HTR-8/SVneo (cell line): ENCODE measurements at regions not wholly inside any gene's neighbourhood (a gene's known extent, or its start where the extent isn't known, plus 50 kb on each side); places are given as distances from the start of the nearest gene placed in this dataset.
"Not testable (repeated sequence)": the region's sequence is repeated elsewhere in the genome, so short reads cannot be mapped to it uniquely, and the experiment has no call there.

ENCODE experiments used
- DNase-seq: peaks from one replicate; pipeline ENCODE4 v3.0.0; 2011; ENCODE audit warnings: low spot score, mixed read lengths; ENCODE audit not compliant: insufficient read length
- FAIRE-seq: peaks from 2 replicates; lab custom pipeline; 2011; peaks lifted over from hg19 to GRCh38; lab: Jason Lieb, UNC

DNA sequence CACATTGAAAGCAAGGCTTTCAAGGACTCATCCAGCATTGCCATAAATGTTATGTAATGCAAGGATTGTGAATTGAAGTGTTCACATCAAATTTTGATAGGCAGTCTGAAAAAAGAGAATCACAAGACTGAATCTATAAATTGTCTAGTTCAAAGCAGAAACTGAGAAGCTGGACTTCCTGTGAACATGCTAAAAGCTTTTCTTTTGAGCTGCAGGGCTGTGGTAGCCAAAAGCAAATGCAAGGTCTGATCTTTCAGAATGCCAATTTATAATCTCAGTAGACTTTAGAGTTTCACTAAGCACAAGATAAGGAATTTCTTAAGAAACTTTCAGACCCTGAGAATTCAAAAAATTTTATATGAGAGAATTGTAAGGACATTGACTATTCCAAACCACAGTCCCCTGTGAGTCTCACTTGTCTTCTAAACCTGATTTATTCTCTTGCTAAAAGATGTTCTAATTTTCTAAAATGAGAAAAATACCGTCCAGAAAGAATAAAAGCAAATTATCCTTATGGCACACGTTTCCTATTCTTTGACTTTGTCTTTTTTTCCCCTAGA, 1700.3 kb downstream of the OTOL1 start:
- no peak for FAIRE-seq
- no peak for DNase-seq

DNA sequence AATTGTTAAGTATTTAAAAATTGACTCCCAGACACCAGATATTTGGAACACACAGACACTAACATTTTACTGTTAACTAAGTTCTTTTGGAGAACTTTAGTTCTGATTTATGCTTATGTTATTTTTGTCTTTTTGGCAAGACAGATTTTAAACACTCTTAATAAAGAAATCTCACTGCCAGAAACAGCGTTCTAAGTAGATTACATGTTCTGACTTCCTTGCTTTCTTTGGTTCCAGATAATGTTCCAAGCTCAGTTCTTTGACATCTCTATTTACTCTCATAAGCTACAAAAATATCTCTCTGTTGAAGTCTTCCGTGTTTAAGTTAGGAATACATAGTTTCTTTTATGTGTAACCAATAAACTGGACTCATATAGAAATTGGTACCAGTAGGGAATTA, 1699.6 kb downstream of the OTOL1 start:
- DNase-seq, result no peak
- FAIRE-seq, result no peak

DNA sequence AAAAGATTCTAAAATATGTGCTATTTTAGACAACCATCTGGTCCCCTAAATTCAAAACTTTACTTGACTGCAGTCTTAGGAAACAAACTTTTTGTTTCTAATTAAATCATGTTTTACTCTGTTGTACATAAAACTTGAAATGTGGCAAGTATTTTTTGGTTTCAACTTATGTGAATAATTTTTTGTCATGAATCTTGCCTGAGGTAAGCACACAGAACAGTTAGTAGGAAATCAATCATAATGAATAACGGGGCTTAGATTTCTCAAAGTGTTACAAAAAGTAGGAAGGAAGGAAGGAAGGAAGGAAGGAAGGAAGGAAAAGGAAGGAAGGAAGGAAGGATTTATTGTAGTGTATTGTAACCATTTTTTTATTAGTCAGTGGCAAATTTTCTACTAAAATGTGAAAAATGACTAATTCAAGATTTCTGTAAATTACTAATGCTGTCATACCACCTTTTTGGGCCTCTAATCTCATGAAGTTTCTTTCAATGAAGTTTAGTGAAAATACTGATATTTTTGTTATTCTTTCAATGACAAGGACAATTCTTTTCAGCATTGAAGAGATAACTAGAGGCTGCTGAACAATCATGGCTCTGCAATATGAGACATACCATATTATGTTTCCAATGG, 1689.2 kb downstream of the OTOL1 start:
- FAIRE-seq (no peak), DNase-seq (no peak)

DNA sequence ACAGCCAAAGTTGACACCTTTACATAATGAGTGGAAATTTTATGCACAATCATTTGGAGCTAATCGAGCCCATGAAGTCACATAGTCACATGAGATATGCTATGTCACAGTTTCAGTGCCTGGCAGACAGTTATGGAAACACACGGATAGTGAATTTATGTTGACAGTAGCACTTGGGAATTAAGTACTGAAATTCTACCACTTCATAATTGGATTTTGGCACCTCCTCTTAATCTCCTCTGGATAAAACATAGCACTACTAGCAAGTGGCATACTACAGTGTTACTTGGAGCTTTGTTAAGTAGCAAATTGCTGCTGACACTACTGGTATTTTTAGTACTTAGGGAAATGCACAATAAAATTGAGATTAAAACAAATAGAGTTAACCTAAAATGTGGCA, 1679.4 kb downstream of the OTOL1 start:
- no peak for DNase-seq
- FAIRE-seq, result no peak

DNA sequence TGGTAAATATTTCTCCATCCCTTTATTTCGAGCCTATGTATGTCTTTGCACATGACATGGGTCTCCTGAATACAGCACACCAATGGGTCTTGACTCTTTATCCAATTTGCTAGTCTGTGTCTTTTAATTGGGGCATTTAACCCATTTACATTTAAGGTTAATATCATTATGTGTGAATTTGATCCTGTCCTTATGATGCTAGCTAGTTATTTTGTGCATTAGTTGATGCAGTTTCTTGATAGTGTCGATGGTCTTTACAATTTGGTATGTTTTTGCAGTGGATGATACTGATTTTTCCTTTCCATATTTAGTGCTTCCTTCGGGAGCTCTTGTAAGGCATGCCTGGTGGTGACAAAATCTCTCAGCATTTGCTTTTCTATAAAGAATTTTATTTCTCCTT, 1675.9 kb downstream of the OTOL1 start:
- not testable (repeated sequence) for DNase-seq, FAIRE-seq

DNA sequence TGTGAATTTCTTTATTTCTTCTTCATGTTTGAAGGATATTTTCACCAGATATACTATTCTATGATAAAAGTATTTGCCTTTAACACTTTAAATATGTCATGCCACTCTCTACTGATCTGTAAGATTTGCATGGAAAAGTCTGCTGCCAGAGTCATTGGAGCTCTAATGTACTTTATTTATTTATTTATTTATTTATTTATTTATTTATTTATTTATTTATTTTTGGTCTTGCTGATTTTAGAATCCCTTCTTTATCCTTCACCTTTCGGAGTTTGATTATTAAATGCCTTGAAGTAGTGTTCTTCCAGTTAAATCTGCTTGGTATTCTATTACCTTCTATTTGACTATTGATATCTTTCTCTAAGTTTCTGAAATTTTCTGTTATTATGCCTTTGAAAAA, 1669.6 kb downstream of the OTOL1 start:
- FAIRE-seq (no peak), DNase-seq (no peak)

DNA sequence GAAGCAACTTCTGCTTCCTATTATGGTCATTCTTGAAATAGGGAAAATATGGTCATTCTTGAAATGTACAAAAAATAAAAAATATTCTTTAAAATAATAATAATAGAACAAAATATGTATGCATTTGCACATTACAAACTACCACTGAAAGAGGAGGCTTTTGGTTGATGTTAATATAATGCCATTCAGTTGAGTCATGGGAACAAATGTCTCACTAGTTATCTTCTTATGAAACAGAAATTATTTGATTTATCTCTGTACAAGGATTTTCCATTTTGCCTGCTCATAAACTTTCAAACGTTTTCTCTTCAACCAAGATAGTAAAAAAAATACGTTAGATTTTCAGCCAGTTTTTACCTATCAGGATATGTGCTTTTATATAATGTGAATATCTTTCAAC, 1662.7 kb downstream of the OTOL1 start:
- FAIRE-seq, result no peak
- DNase-seq, result no peak

DNA sequence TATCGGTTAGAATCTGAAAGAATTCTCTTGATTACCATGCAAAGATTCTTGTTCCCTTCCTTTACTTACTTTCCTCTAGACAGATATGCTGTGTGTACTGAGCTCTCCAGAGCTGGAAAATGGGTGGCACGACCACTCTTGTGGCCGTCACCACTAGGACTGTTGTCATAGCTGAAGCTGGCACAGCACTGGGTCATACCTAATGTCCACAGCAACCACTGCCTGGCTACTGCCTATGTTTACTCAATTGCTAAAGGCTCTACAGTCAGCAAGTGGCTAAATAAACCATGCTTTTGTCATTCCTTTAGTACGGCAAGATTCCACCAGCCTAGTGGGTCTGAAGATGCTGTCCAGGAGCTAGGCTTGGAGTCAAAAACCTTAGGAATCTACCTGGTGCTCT, 1643.0 kb downstream of the OTOL1 start:
- FAIRE-seq (no peak), DNase-seq (no peak)

DNA sequence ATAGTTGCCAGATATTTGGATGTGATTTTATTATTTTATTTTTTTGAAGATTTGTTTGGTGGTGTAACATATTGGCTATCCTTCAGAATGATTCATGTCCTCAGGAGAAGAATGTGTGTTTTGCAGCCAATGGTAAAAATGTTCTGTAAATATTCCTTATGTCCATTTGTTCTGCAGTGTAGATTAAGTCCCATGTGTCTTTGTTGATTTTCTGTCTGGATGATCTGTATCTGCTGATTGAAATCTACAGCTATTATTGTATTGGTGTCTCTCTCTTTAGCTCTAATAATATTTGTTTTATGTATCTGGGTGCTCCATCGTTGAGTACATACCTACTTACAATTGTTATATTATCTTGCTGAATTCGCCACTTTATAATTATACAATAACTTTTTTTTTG, 1641.7 kb downstream of the OTOL1 start:
- FAIRE-seq (no peak), DNase-seq (no peak)

DNA sequence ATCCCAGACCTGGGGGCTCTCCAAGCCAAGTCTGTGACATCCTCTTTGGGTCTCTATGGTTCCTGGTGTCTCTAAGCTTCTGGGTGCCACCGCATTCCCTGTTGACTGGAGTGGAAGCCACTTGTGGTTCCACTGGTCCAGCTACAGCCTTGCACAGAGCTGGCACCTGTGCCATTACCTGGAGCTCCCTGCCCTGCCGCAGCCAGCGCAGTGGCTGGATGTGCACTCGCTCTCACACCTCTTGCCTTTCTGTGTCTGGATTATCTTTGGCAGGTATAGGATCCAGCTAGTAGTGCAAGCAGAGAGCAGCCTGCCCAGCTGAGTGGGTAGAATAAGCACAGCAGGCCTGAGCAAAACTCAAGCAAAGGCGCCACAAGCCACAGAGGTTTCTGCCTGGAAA, 1635.5 kb downstream of the OTOL1 start:
- no peak for FAIRE-seq
- no peak for DNase-seq

DNA sequence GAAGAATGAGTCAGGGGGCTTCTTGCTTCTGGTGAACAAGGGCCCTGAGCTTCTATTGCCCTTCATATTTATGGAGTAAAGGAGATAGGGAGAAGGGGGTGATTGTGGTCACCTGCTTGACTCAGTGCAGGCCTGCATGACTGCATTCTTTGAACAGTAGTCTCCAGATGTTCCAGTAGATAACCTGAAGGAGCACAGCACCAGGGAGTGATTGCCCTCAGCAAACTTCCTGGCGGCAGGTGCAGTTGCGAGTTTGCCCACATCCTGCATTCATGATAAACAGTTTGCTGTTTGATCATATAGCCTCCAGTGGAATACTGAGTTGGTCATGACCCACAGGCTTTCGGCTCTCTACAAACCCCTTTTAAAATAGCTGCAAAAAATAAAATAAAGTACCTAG, 1632.7 kb downstream of the OTOL1 start:
- no peak for FAIRE-seq
- DNase-seq, result no peak

DNA sequence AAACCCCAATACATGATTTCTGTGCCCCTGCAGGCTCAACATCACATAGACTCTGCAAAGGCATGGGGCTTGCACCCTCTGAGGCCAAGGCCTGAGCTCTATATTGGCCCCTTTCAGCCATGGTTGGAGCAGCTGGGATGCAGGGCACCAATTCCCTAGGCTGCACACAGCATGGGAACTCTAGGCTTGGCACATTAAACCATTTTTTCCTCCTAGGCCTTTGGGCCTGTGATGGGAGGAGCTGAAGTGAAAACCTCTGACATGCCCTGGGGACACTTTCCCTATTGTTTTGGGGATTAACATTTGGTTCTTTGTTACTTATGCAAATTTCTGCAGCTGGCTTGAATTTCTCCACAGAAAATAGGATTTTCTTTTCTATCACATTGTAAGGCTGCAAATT, 1629.5 kb downstream of the OTOL1 start:
- no peak for FAIRE-seq
- no peak for DNase-seq
